HT-29 (cell line): ENCODE measurements at regions not wholly inside any gene's neighbourhood (a gene's known extent, or its start where the extent isn't known, plus 50 kb on each side); places are given as distances from the start of the nearest gene placed in this dataset.
"Not testable (repeated sequence)": the region's sequence is repeated elsewhere in the genome, so short reads cannot be mapped to it uniquely, and the experiment has no call there.

Experiments used
- DNase-seq: peaks from one replicate; pipeline ENCODE4 v3.0.0-alpha.2; 2015; ENCODE audit warnings: low spot score

DNA sequence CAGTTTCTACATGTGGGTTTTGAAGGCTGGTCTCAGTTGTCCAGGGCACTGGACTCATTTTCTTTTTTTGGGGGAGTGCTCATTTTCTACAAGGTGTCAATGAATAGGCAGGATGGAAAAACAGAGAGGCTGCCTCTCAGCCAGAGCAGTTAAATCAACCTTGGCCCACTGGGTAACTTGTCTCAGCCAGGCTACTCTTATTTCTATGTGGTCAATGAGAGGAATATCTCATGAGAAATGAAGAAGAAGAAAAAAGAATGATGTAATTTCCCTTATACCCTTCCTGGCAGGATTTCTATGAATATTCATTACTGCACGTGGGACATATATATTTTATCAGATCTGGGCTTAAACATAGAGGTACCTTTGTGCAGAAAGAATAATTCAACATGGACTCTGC lies 155.2 kb upstream of the E2F7 start:
- no peak for DNase-seq

GRCh38 chr12:77218278-77218677 lies 152.9 kb upstream of the E2F7 start:
- no peak for DNase-seq

DNA sequence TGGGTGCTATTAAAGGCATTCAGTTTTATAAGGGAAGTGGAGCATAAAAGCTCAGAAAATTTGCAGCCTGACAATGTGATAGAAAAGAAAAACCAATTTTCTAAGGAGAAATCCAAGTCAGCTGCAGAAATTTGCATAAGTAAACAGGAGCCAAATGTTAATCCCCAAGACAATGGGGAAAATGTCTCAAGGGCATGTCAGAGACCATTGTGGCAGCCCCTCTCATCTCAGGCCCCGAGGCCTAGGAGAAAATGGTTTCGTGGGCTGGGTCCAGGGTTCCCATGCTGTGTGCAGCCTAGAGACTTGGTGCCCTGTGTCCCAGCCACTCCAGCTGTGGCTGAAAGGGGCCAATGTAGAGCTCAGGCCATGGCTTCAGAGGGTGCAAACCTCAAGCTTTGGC lies 150.8 kb upstream of the E2F7 start:
- not testable (repeated sequence) for DNase-seq

DNA sequence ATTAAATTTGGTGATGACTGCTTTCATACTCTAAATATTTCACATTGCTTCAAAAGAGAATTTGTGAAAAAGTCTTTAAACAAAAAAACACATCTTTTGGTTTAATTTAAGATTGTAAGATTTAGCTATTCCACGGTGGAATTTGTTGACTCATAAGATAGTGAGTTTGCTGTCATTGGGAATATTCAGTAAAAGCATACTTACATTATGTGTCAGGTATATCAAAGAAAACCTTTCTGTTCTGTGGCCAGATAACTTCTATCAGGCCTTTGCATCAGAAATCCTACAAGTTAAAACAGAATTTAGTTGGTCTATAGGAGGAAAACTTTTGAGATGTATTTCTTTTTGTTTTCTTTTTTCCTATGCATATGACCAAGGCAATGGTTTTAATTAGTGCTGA lies 148.8 kb upstream of the E2F7 start:
- DNase-seq = no peak

DNA sequence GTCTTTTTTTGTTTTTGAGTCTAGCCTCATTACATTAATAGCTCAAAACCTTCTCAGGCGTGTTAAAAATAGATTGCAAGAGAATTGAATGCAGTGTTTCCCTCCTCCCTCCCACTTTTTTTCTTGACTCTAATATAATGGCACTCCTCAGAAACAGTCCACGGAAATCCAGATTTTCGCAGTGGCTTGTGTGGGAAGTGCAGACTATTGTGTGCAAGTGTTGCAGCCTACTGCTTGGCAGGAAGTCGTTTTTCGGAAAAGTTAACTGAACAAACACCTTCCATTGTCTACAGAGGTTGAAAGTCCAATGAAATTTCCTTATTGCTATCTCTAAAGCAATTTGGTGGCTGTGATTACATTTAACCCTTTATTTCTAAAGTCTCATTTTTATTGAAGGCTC lies 147.9 kb upstream of the E2F7 start:
- peak; percentile 56 for DNase-seq

DNA sequence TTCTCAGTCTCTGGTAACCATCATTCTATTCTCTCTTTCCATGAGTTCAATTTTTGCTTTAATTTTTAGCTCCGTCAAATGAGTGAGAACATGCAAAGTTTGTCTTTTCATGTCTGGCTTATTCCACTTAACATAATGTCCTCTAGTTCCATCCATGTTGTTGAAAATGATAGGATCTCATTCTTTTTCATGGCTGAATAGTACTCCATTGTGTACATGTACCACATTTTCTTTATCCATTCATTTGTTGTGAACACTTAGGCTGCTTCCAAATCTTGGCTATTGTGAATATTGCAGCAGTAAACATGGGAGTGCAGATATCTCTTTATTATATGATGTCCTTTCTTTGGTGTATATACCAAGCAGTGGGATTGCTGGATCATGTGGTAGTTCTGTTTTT lies 145.4 kb upstream of the E2F7 start:
- no peak for DNase-seq

DNA sequence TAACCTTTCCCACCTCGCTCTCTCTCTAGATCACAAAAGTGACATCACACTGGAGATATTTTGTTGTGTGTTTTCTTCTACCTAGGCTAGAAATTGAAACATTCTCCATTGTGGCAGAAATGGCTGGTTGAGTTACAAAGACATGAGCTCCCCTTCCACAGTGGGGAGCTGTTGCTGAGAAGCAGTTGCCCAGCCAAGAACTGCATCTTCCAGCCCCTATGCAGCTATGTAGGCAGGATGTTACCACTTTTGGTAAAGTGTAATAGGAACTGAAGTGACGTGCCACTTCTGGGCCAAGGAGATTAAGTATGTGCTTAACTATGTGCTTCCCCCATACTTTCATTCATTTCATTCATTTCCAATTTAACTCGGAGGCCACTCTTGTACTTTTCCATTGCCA lies 138.7 kb upstream of the E2F7 start:
- peak; percentile 24 for DNase-seq

DNA sequence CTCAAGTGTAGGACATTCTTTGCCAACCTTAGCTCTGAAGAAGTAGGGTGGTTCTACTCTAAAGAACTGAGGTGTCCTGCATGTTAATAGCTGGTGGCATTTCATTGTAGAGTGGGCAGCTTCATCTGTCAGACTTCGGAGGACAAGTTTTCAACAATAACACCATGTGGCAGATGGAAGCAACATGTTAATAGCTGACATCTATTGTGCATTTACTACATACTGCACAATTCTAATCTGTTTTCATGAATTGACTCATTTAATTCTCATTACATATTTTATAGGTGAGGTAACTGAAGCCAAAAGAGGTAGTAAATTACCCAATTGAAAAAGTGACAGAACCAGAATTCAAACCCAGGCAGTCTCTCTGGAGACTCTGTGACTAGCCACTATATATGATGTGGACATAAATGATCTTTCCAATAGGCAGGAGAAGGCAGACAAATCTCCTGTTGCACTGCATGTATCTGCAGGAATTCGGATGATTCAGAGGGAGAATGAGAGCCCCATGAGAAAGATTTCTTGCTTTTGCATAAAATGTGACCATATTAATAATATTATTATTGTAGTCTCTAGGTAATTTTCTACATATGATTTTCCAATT lies 137.2 kb upstream of the E2F7 start:
- DNase-seq = no peak

GRCh38 chr12:77189901-77190416 lies 124.6 kb upstream of the E2F7 start:
- no peak for DNase-seq

DNA sequence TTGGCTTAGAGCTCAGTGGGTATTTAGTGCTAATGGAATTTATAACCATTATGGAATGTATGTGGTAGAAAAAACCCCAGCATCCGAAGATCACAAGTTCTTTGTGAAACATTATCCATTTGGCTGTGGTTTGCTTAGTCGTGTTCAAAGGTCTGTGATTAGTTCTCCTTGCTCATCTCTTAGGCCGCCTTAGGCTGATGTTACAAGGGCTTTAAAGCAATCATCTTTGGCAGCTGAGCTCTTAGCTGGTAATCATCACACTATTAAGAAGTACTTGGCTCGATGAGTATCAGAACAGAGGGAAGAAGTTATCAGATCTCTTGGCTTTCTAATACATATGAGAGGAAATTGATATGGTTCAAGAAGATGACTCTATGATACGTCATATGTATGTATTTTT lies 124.1 kb upstream of the E2F7 start:
- DNase-seq = no peak

- DNase-seq = no peak
These were observed 114.1 kb upstream of the E2F7 start for GRCh38 chr12:77179515-77179914.

DNA sequence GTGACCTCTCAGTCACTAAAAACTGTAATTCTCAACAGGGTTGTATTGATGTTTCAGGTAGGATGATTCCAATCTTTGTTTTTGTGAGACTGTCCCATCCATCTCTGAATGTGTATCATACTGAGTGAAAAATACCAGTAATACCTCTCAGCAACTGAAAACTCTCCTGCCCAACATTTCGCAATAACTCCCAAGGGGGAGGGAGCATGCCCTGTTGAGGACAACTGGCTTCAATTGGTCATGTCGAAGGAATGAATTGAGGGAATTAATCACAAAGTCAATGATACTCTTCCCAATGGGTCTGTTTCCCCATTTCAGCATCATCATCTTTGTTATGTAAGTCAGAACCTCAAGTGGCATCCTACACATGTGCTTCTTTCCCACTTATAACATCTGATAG lies 102.4 kb upstream of the E2F7 start:
- no peak for DNase-seq

- no peak for DNase-seq
These were observed 101.3 kb upstream of the E2F7 start for GRCh38 chr12:77166696-77167095.

DNA sequence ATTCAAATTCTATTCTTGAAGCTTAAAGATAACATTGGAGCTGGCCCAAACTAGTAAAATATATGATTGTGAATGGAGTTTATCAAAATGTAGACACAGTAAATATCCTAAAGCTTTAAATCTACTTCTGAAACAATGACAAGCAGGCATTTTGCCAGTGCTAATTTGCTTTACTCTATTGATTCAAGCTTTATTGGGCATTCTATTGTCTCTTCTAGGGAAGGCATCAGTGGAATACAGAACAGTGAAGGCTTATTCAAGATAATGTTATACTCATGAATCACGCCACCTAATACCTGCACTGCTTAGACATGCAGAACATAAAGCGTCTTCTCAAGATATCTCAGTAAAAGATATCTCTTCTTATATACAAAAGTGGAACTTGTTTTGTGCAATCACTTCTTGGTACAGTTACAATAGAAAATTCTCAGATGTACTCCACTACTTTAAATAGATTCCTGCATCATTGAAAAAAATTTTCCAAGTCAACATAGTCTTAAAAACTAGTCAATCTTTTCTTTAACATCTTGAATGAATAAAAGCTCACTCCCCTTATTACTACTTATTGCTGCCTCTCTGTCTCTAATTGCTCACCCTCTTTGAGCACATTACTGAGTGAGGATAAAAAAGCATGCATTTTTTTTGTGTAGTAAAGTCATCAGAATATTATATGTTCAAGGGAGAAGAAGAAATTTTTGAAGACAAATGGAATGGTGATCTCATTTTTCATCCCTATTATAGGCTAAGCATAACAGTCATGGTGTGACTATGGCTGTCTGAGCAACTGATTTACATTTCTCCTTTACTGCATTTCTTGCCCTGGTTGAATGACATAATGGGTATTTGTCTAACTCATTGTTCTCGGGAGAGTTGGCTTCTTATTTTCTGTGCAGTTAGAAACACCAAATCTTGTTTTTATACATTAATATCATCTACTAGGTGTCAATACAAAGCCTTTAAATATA lies 98.0 kb upstream of the E2F7 start:
- DNase-seq = no peak

GRCh38 chr12:77161944-77162343 lies 96.6 kb upstream of the E2F7 start:
- no peak for DNase-seq

GRCh38 chr12:77160931-77161330 lies 95.6 kb upstream of the E2F7 start:
- DNase-seq = no peak

- DNase-seq = no peak
These were observed 88.3 kb upstream of the E2F7 start for GRCh38 chr12:77153706-77154105.

DNA sequence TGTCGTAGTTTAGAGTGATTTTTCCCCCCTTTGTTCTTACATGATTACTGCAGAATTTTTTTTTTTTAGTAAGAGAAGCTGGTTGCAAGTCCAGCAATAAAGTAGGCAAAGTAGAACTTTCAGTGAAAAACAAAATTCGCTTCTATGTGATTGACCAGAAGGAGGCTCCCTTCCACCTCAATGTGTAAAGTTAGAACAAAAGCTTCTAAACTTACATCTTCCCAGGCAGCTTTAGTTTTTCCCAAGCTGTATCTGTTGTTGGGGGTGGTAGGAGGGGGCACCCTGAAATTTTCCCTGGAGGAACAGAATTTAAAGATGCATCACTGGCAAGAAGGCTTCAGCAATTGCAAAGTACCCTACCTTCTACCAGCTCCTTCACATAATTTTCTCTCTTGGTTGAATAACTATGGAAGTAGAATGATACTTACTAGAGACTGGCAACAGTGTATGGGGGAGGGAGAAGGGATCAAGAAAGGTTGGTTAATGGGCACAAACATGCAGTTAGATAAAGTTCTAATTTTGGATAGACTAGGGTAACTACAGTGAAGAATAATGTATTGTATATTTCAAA lies 87.3 kb upstream of the E2F7 start:
- peak; percentile 55 for DNase-seq

- no peak for DNase-seq
These were observed 85.7 kb upstream of the E2F7 start for GRCh38 chr12:77151030-77151429.

GRCh38 chr12:77133566-77133965 lies 68.2 kb upstream of the E2F7 start:
- DNase-seq = peak; percentile 59

DNA sequence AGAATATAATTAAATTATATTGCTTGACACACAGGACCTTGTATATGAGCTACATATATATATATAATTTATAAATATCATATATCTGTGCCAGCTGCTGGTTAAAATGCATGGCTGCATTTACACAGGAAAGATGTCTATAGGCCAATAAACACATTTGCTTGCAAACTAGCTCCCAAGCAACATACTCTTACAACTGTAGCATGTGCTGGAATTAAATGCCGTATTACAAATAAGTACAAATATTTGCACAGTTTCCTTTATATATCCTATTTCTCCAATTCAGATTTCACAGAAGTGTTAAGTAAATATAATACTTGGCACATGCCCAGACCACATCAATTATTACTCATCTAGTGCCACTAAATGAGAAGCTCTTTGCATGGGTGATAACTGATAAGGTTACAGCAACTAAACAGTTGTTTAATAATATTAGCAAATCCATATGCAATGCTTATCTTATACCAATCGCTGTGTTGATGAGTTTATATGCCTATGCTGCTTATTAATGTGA lies 66.7 kb upstream of the E2F7 start:
- DNase-seq = no peak

GRCh38 chr12:77130193-77130592 lies 64.8 kb upstream of the E2F7 start:
- no peak for DNase-seq
